Germinal center (tissue), 1 donor: ENCODE measurements at regions not wholly inside any gene's neighbourhood (a gene's known extent, or its start where the extent isn't known, plus 50 kb on each side); places are given as distances from the start of the nearest gene placed in this dataset.

Experiments
- DNase-seq: peaks from one replicate; pipeline ENCODE4 v3.0.0; 2012; ENCODE audit warnings: mixed read lengths, low spot score

GRCh38 chr20:57805747-57806146 is 95.9 kb upstream of the PMEPA1 start:
- DNase-seq: no peak

DNA sequence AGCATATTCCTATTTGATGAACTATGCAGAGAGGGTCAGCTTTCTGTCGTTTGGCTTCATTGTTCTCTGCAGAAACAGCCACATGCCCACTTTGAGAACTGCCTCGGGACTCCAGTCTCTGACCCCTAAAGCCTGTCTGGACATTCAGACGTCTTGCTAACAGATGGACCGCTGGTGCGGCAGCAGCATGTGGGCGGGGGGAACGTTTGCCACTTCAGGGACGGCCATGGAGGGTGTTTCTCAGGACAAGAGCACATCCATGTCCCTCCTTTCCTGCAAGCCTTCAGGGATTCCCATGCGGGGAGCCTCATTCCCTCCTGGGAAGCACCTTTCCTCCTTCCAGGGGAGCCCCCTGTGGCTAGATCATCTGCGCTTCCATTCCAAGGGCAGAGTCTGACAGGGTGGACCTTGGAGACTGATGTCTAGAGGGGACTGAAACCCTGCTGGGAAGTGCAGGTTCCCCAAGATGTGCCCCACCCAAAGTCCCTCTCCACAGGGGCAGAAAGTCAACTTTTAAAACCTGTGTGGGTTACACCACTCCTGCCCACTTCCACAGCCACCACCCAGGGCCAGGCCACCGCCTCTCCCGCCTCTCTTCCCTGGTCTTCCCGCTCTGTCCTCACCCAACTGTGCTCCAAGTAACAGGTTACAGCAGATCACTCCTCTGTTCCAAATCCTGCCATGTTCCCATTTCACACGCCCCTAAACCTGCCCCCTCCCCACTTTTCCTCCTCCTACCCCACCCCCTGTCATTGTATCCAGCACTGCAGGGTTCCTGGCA is 94.8 kb upstream of the PMEPA1 start:
- no peak for DNase-seq

DNA sequence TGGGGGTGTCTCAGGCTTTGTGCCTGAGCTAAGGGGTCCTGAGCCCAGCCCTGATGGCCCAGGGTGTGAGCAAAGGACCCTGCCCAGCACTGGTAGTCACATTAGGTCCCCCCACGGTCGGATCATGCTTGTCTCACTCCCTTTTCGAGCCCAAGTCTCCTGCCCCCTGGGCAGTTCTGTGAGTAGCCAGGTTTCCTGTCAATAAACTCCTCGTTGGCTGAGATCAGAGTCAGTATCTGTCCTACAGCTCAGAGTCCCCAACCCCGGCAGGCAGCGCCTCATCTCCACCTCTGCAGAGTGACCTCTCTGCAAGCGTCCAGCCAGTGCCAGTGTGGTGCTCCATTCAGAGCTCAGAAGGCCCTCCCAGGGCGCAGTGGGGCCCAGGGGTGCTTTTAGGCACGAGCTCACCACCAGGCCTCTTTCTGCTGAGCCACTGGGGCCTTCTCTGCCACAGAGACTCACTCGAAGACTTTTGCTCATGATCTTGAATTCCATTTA is 93.7 kb upstream of the PMEPA1 start:
- DNase-seq: no peak

DNA sequence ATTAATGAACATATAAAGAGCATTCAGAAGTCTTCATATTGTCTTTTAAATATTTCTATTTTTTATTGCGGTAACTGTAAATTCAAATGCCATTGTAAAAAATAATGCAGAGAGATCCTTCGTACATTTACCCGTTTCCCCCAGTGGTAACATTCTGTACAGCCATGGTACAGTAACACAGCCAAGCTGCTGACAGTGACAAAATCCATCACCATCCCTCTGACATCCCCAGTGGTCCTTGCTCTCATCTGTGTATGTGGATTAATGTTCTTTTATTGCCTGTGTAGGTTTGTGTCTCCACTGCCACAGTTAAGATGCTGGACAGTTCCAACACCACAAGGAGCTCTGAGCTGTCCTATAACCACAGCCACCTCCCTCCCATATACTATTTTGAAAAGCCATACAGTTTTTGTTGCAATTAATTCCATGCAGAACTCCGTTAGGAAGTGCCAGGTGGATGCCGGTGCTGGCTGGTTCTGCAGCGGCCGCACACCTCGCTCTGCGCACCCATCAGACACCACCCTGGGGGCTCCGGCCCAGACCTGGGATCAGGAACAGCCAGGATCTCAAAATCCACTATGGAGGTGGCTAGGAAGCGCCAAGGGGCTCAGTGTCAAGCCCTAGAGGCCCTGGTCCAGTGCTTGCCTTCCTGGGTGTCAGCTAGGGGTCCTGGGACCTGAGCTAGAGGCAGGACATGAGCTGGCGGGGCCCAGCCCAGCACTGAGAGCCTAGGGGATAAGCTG is 93.1 kb upstream of the PMEPA1 start:
- DNase-seq: no peak

- no peak for DNase-seq
Measured at GRCh38 chr20:57801581-57801980, 91.8 kb upstream of the PMEPA1 start.

DNA sequence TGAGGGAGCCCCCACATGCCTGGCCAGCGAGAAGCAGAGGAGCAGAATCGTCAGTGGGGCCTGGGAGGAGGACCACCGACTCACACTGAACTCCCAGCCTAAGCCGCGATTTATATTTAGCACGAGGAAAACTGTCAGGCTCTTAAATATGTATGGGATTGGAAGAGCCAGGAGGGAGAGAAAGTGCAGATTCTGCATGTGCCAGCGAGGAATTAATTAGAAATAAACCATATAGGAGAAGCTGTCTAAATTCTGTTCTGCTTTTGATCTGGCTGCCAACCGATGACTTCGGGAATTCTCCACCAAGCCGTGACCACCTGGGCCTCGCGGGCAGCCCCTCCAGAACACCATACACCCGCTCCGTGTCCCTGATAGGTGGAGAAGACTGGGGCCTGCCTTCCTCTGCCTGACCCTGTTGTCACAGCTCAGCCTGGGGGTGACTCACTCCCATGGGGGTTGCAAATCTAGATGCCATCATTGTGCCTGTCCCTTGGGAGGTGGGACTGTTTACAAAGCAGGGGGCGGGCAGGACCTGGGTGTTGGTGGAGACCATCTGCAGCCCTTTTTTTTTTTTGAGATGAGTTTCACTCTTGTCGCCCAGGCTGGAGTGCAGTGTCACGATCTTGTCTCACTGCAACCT is 91.1 kb upstream of the PMEPA1 start:
- DNase-seq: no peak

- DNase-seq: no peak
Measured at GRCh38 chr20:57797401-57797800, 87.6 kb upstream of the PMEPA1 start.

DNA sequence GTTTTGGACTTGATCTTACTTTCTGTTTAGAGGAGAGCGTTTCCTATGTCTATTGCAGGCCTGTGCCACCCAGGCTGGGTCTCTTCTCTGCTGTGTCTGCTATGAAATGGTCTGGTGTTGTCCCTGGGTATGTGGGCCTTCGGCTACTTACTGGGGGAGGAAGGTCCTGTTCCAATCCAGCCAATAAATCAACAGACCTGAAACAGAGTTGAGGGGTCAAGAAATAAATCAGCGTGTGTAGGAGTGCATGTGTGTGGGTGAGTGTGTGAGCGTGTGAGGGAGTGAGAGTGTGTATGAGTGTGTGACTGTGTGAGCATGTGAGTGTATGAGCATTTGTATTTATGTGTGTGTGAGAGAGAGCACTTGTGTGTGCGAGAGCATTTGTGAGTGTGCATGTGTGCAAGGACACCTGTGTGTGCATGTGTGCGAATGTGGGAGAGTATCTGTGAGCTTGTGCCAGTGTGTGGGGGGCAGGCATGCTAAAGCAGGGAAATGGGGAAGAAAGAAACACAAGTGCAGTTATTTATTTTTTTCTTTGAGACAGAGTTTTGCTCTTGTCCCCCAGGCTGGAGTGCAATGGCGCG is 86.3 kb upstream of the PMEPA1 start:
- DNase-seq: no peak

GRCh38 chr20:57795342-57795697 is 85.5 kb upstream of the PMEPA1 start:
- DNase-seq: no peak

- DNase-seq: no peak
Measured at GRCh38 chr20:57794600-57795341, 85.0 kb upstream of the PMEPA1 start.

DNA sequence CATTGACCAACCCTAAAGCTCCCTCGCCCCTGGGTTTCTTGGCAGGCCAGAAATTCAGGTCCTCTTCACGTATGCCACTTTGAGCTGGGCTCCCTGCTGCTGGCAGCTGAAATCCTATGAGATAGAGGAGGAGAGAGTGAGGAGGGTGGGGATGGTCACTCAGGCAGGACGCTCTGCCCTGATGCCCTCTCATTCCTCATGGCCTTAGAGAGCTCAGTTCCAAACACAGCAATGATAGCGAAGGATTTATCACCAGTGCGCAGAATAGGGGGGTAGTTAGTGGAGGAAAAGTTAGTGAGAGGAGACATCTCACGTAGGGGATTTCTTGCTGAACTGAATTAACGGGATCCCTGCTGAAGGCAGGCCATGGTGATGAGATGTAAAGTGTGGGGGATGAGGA is 84.2 kb upstream of the PMEPA1 start:
- no peak for DNase-seq

GRCh38 chr20:57793421-57793820 is 83.6 kb upstream of the PMEPA1 start:
- DNase-seq: no peak

GRCh38 chr20:57792386-57793080 is 82.7 kb upstream of the PMEPA1 start:
- no peak for DNase-seq

DNA sequence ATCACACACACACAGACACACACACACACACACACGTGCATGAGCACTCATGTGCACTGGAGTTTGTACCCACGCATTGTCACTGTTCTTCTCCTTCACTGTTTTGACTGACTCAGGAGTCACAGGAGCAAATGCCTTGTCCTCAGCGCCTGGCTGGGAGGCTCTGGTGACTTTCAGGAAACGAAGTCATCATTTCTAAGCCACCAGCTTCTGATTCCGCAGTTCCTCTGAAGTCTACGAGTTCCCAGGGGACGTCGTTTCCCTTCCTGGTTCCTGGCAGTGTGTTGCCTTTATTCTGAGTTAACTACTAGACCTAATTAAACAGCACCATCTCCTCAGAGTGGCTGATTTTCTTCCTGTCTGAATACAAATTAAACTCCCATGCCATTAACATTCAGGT is 82.2 kb upstream of the PMEPA1 start:
- no peak for DNase-seq

GRCh38 chr20:57791178-57791962 is 81.6 kb upstream of the PMEPA1 start:
- no peak for DNase-seq

DNA sequence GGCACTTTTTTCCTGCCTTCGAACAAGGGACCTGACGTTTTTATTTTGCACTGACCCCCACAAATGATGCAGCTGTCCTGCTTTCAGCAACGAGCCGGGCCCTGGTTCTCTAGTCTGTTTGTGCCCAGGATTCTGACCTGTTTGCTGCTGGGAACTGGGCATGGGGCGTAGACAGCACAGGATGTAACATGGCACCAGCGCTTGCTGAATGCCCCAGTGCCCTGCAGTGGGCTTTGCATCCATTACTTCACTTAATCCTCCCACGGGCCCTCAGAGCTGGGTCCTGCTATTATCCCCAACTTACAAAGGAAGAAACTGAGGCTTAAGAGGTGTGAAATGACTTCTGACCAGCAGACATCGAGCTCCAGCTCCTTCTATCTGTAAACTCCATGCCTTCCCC is 80.4 kb upstream of the PMEPA1 start:
- no peak for DNase-seq

GRCh38 chr20:57788936-57789613 is 79.3 kb upstream of the PMEPA1 start:
- no peak for DNase-seq

- no peak for DNase-seq
Measured at GRCh38 chr20:57787990-57788781, 78.4 kb upstream of the PMEPA1 start.
